Gastrocnemius medialis (tissue), 4 donors: ENCODE measurements at regions not wholly inside any gene's neighbourhood (a gene's known extent, or its start where the extent isn't known, plus 50 kb on each side); places are given as distances from the start of the nearest gene placed in this dataset.

ENCODE experiments used
- ATAC-seq, 2 donors: fragments of 150-250 bp; one replicate each; pipeline ENCODE4 v1.9.1; 2016
- DNase-seq, 2 donors: peaks; one replicate each; pipeline ENCODE4 v3.0.0-alpha.2; 2019
- H3K27ac ChIP-seq, 4 donors: fragments of 200-600 bp; sonication (generic); 1 replicate in 1 of 4; 2 replicates in 3 of 4; pipeline ENCODE4 v1.5.1; 2016 to 2018; ENCODE audit warnings: mild to moderate bottlenecking in 2 of 4, moderate library complexity in 1 of 4
- H3K27me3 ChIP-seq, 3 donors: fragments of 200-600 bp; sonication (generic) in 2 of 3; 1 replicate in 1 of 3; 2 replicates in 2 of 3; pipeline versions ENCODE4 v1.5.1 to v1.6.0; 2016 to 2019; ENCODE audit warnings: mild to moderate bottlenecking in 1 of 3, moderate library complexity in 1 of 3
- H3K36me3 ChIP-seq, 2 donors: fragments of 200-600 bp; sonication (generic) in 1 of 2; one replicate each; pipeline ENCODE4 v1.5.1; 2017 to 2018
- H3K4me1 ChIP-seq, 2 donors: fragments of 200-600 bp; sonication (generic) in 1 of 2; one replicate each; pipeline ENCODE4 v1.5.1; 2016 to 2017; ENCODE audit warnings: mild to moderate bottlenecking in 2 of 2
- H3K4me3 ChIP-seq, 4 donors: fragments of 200-600 bp; sonication (generic) in 3 of 4; 1 replicate in 1 of 4; 2 replicates in 3 of 4; pipeline ENCODE4 v1.5.1; 2016 to 2019; ENCODE audit warnings: mild to moderate bottlenecking in 2 of 4
- H3K9me3 ChIP-seq, 3 donors: fragments of 200-600 bp; sonication (generic) in 2 of 3; 1 replicate in 1 of 3; 2 replicates in 2 of 3; pipeline ENCODE4 v1.5.1; 2016 to 2019
- CTCF ChIP-seq, 5 experiments: fragments of 450-650 bp in 3 of 5; fragments of 200-600 bp in 2 of 5; sonication (generic) in 2 of 5; IDR thresholded peaks in 4 of 5; conservative IDR thresholded peaks in 1 of 5; 1 replicate in 4 of 5; 2 replicates in 1 of 5; pipeline ENCODE4 v1.5.1; 2016 to 2019; ENCODE audit warnings: antibody characterized with exemption in 5 of 5, mild to moderate bottlenecking in 3 of 5, moderate library complexity in 3 of 5
- POLR2A ChIP-seq, 2 donors: fragments of 450-650 bp; IDR thresholded peaks; one replicate each; pipeline ENCODE4 v1.6.1; 2017; ENCODE audit warnings: antibody characterized with exemption in 2 of 2, mild to moderate bottlenecking in 2 of 2, moderate library complexity in 2 of 2
- in situ Hi-C, 4 donors: fragments of 200-750 bp; cut with MboI; loops; one replicate each; pipeline versions ENCODE4 v1.15.0 to v1.8.0; 2017; ENCODE audit warnings: low sequenced_read_pairs in 4 of 4
- intact Hi-C: fragments of 100-400 bp; cut with DNase I; formaldehyde crosslinking; loops from one replicate; pipeline ENCODE4 v1.15.1; 2023; ENCODE audit warnings: low total_unique reads

GRCh38 chr14:30330445-30330844 is 228.5 kb upstream of the G2E3 start:
- intact Hi-C loops = no loop called here
- no peaks in the 10 kb centered on the region for H3K9me3 ChIP-seq

GRCh38 chr14:30331030-30331429 is 227.9 kb upstream of the G2E3 start:
- Histone ChIP-seq H3K36me3 (no peaks in the 10 kb centered on the region), H3K27me3 (no peaks in the 10 kb centered on the region), H3K9me3 (no peaks in the 10 kb centered on the region), H3K27ac (no peak overlapping the region), H3K4me1 (no peaks in the 10 kb centered on the region), H3K4me3 (no peak overlapping the region)
- ATAC-seq = no peak
- DNase-seq = no peak
- intact Hi-C loops = no loop called here
- in situ Hi-C loops = no loop called here
- TF ChIP-seq POLR2A (IDR thresholded peaks at IDR 0.05) (no peak), CTCF (IDR thresholded peaks at IDR 0.05 in 4 of 5, conservative IDR thresholded peaks at IDR 0.05 in 1 of 5) (no peak)

More at GRCh38 chr14:30330445-30330844, 228.5 kb upstream of the G2E3 start:
- H3K4me1 ChIP-seq = no peaks in the 10 kb centered on the region
- H3K4me3 ChIP-seq = no peak overlapping the region
- in situ Hi-C loops = no loop called here
- DNase-seq (no peak), ATAC-seq (no peak)
- H3K27ac ChIP-seq = no peak overlapping the region
- H3K27me3 ChIP-seq = no peaks in the 10 kb centered on the region
- H3K36me3 ChIP-seq = no peaks in the 10 kb centered on the region
- TF ChIP-seq CTCF (IDR thresholded peaks at IDR 0.05 in 4 of 5, conservative IDR thresholded peaks at IDR 0.05 in 1 of 5) (peak in 1 of 5 experiments; percentile 25), POLR2A (IDR thresholded peaks at IDR 0.05) (no peak)

- Histone ChIP-seq H3K9me3 (no peaks in the 10 kb centered on the region), H3K27me3 (no peaks in the 10 kb centered on the region), H3K4me1 (no peaks in the 10 kb centered on the region), H3K27ac (no peak overlapping the region), H3K4me3 (no peak overlapping the region), H3K36me3 (no peaks in the 10 kb centered on the region)
- TF ChIP-seq CTCF (IDR thresholded peaks at IDR 0.05 in 4 of 5, conservative IDR thresholded peaks at IDR 0.05 in 1 of 5) (no peak), POLR2A (IDR thresholded peaks at IDR 0.05) (no peak)
- intact Hi-C loops (no loop called here), in situ Hi-C loops (no loop called here)
- DNase-seq (no peak), ATAC-seq (no peak)
These were observed 226.6 kb upstream of the G2E3 start for GRCh38 chr14:30332374-30332773.

- Histone ChIP-seq H3K36me3 (no peaks in the 10 kb centered on the region), H3K4me1 (no peaks in the 10 kb centered on the region), H3K27me3 (no peaks in the 10 kb centered on the region), H3K27ac (no peak overlapping the region), H3K9me3 (no peaks in the 10 kb centered on the region), H3K4me3 (no peak overlapping the region)
- intact Hi-C loops = no loop called here
- no peak for DNase-seq
- TF ChIP-seq CTCF (IDR thresholded peaks at IDR 0.05 in 4 of 5, conservative IDR thresholded peaks at IDR 0.05 in 1 of 5) = no peak
- no peak for TF ChIP-seq POLR2A (IDR thresholded peaks at IDR 0.05)
- ATAC-seq = no peak
- in situ Hi-C loops = no loop called here
These were observed 225.0 kb upstream of the G2E3 start for GRCh38 chr14:30333934-30334333.

- Histone ChIP-seq H3K4me3 (no peak overlapping the region), H3K27me3 (no peaks in the 10 kb centered on the region), H3K27ac (no peak overlapping the region), H3K36me3 (no peaks in the 10 kb centered on the region), H3K9me3 (no peaks in the 10 kb centered on the region), H3K4me1 (no peaks in the 10 kb centered on the region)
- DNase-seq (no peak), ATAC-seq (no peak)
- in situ Hi-C loops (no loop called here), intact Hi-C loops (no loop called here)
- TF ChIP-seq POLR2A (IDR thresholded peaks at IDR 0.05) = no peak
- TF ChIP-seq CTCF (IDR thresholded peaks at IDR 0.05 in 4 of 5, conservative IDR thresholded peaks at IDR 0.05 in 1 of 5) = no peak
These were observed 221.5 kb upstream of the G2E3 start for GRCh38 chr14:30337456-30337855.
